PC-3 (cell line): ENCODE measurements at regions not wholly inside any gene's neighbourhood (a gene's known extent, or its start where the extent isn't known, plus 50 kb on each side); places are given as distances from the start of the nearest gene placed in this dataset.

Experiments
- CTCF ChIP-seq: fragments of 300-600 bp; sonication (generic); conservative IDR thresholded peaks from 2 replicates; pipeline ENCODE4 v1.5.1; 2017; ENCODE audit warnings: antibody characterized with exemption, low read depth, mild to moderate bottlenecking, low read length
- EZH2 ChIP-seq: fragments of 300-600 bp; sonication (generic); IDR thresholded peaks from one replicate; pipeline ENCODE4 v1.6.1; 2017; ENCODE audit warnings: antibody characterized with exemption, mild to moderate bottlenecking, low read length; ENCODE audit not compliant: unreplicated experiment
- EZH2phosphoT487 ChIP-seq: fragments of 300-600 bp; sonication (generic); IDR thresholded peaks from 2 replicates; pipeline ENCODE4 v1.6.1; 2018; ENCODE audit warnings: mild to moderate bottlenecking, antibody characterized with exemption, low read length, borderline replicate concordance

GRCh38 chr3:144343343-144343742 lies 371.7 kb downstream of the DIPK2A start:
- no peak for TF ChIP-seq CTCF
- TF ChIP-seq EZH2phosphoT487: no peak
- TF ChIP-seq EZH2: no peak
